Lung (tissue), 11 donors: ENCODE measurements at regions not wholly inside any gene's neighbourhood (a gene's known extent, or its start where the extent isn't known, plus 50 kb on each side); places are given as distances from the start of the nearest gene placed in this dataset.
"Not testable (repeated sequence)": the region's sequence is repeated elsewhere in the genome, so short reads cannot be mapped to it uniquely, and the experiment has no call there.

Experiments
- ATAC-seq: fragments of 200-7000 bp; cut with Tn5 transposase; one replicate; pipeline ENCODE4 v1.9.1; 2020; ENCODE audit warnings: moderate number of reproducible peaks; ENCODE audit not compliant: insufficient read depth, low FRiP score
- DNase-seq, 3 donors: peaks; one replicate each; pipeline ENCODE4 v3.0.0-alpha.2; 2013 to 2017
- H3K27ac ChIP-seq, 2 donors: one replicate each; pipeline ENCODE4 v1.5.1; 2013; ENCODE audit warnings: mild to moderate bottlenecking in 2 of 2, moderate library complexity in 2 of 2, control low read depth in 1 of 2, inconsistent platforms in 1 of 2, low read depth in 1 of 2, low read length in 1 of 2
- H3K27me3 ChIP-seq, 3 donors: one replicate each; pipeline ENCODE4 v1.5.1; 2013; ENCODE audit warnings: low read length in 2 of 3; ENCODE audit not compliant: control insufficient read depth in 3 of 3, insufficient read depth in 3 of 3
- H3K36me3 ChIP-seq, 4 donors: one replicate each; pipeline ENCODE4 v1.5.1; 2013; ENCODE audit warnings: low read length in 4 of 4, mild to moderate bottlenecking in 1 of 4, moderate library complexity in 1 of 4; ENCODE audit not compliant: control insufficient read depth in 4 of 4, insufficient read depth in 4 of 4
- H3K4me1 ChIP-seq, 5 donors: one replicate each; pipeline ENCODE4 v1.5.1; 2013; ENCODE audit warnings: low read length in 5 of 5, mild to moderate bottlenecking in 2 of 5, moderate library complexity in 1 of 5; ENCODE audit not compliant: control insufficient read depth in 5 of 5, insufficient read depth in 5 of 5
- H3K4me3 ChIP-seq: one replicate; pipeline ENCODE4 v1.5.1; 2013; ENCODE audit warnings: mild to moderate bottlenecking, control low read depth, moderate library complexity
- H3K9ac ChIP-seq, 2 donors: one replicate each; pipeline ENCODE4 v1.5.1; 2013; ENCODE audit warnings: low read length in 2 of 2, control low read depth in 1 of 2; ENCODE audit not compliant: insufficient read depth in 1 of 2
- H3K9me3 ChIP-seq, 4 donors: one replicate each; pipeline ENCODE4 v1.5.1; 2013; ENCODE audit warnings: low read length in 3 of 4, mild to moderate bottlenecking in 1 of 4, moderate library complexity in 1 of 4; ENCODE audit not compliant: control insufficient read depth in 4 of 4, insufficient read depth in 3 of 4
- CTCF ChIP-seq: IDR thresholded peaks from 2 replicates; pipeline ENCODE4 v1.5.1; 2012; ENCODE audit warnings: mild to moderate bottlenecking; ENCODE audit errors: control extremely low read depth, extremely low read depth
- WGBS, 2 donors: extraction: QIAGEN DNeasy Blood & Tissue Kit; methylation state at CpG; one replicate each; pipeline ENCODE4 v1.1.7; 2013; 5-methylcytosine and 5-hydroxymethylcytosine counted together
- donor health status: control.
- donor health status: control.
- donor health status: Bipolar disorder and iron deficiency.
- donor health status: healthy.
- donor health status: DM: yes; HTN: yes; CAD: no.

DNA sequence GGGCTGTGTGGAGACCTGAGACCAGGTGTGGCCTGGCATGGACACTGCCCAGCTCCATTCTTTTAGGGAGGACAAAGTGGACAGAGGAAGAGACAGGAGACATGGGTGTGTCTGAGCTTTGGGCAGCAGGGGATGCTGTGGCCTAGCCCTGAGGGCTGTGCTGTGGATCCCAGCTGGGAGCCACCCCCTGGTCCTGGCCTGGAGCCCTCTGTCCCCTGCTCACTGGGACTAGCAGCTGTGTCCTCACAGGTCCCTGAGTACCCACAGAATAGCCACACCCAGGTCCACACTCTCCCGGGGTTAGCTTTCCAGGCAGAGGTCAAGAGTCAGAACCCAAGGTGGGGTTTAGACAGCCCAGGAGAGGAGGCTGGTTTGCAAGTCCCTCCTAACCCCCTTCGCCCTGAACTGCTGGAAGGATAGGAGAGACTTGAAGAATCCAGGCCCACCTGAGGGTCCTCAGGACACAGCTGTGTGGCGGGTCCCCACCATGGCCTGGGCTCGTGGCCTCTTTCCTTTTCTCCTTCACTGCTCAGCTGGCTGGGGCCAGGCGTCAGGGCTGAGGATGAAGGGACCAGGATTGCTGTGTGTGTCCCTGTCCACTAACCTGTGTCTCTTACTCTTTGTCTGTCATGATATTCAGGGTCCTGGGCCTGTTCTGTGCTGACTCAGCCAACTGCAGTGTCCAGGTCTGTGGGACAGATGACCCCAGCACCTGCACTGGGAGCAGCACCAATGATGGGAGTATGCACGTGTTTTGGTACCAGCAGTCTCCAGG lies 78.5 kb upstream of the VPREB1 start:
- Histone ChIP-seq H3K36me3 (no peaks in the 10 kb centered on the region), H3K4me3 (no peak overlapping the region), H3K9ac (no peak overlapping the region), H3K4me1 (no peaks in the 10 kb centered on the region), H3K27me3 (peaks cover 0 to 7% (median 0%) of the 10 kb centered on the region in 3 donors), H3K27ac (no peak overlapping the region), H3K9me3 (peaks cover 0 to 4% (median 0%) of the 10 kb centered on the region in 4 donors)
- DNase-seq (no peak), ATAC-seq (no peak)
- no peak for TF ChIP-seq CTCF
- 57 to 67% methylated on average over 6 of the region's 6 CpGs for WGBS, 2 donors

DNA sequence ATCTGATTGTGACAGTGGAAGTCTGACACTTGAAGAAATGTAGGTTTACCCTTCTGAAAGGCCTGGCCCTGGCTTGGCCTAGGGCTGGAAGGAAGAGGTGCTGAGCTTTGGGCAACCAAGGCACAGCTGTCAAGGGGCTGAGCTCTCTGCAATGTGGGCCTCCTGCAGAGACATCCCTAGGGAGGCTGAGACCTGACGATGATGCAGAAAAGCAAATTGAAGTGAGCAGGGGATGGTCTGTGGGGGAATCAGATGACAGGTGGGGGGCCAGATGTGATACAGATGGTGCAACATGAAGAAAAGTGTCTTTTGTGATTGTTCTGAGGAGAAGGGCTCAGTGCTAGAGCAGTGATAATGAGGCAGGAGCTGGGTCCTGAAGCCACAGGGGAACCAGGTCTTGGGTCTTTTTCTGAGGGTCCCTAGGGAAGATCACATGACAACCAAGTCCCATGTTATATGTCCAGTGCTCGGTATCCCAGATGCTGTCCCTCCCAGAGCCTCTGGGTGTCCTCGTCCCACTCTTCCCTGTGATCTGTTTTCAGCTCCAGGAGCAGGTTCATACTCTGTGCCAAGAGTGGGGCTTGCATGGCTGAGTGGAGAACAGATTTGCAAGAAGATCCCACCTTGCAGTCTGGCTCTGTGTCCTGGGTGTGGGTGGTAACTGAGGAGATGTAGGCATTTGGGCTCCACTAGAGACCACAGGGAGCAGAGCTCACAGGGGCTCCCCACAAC lies 79.9 kb upstream of the VPREB1 start:
- no peak for DNase-seq
- ATAC-seq: no peak
- Histone ChIP-seq H3K27me3 (peaks cover 0 to 7% (median 0%) of the 10 kb centered on the region in 3 donors), H3K4me3 (no peak overlapping the region), H3K36me3 (no peaks in the 10 kb centered on the region), H3K27ac (no peak overlapping the region), H3K4me1 (no peaks in the 10 kb centered on the region), H3K9ac (no peak overlapping the region), H3K9me3 (peaks cover 0 to 4% (median 0%) of the 10 kb centered on the region in 4 donors)
- 43 to 52% methylated on average over 3 of the region's 3 CpGs for WGBS, 2 donors
- no peak for TF ChIP-seq CTCF

GRCh38 chr22:22161924-22162851 lies 82.4 kb upstream of the VPREB1 start:
- Histone ChIP-seq H3K27me3 (peaks cover 0 to 7% (median 0%) of the 10 kb centered on the region in 3 donors), H3K4me1 (no peaks in the 10 kb centered on the region), H3K27ac (no peak overlapping the region), H3K9me3 (peaks cover 0 to 4% (median 0%) of the 10 kb centered on the region in 4 donors), H3K36me3 (no peaks in the 10 kb centered on the region), H3K9ac (no peak overlapping the region), H3K4me3 (no peak overlapping the region)
- DNase-seq (no peak), ATAC-seq (no peak)
- WGBS, 2 donors: 70 to 79% methylated on average over 9 of the region's 9 CpGs
- no peak for TF ChIP-seq CTCF

DNA sequence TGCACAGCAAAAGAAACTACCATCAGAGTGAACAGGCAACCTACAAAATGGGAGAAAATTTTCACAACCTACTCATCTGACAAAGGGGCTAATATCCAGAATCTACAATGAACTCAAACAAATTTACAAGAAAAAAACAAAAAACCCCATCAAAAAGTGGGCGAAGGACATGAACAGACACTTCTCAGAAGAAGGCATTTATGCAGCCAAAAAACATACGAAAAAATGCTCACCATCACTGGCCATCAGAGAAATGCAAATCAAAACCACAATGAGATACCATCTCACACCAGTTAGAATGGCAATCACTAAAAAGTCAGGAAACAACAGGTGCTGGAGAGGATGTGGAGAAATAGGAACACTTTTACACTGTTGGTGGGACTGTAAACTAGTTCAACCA lies 83.8 kb upstream of the VPREB1 start:
- H3K4me3 ChIP-seq, H3K36me3 ChIP-seq, H3K9ac ChIP-seq, H3K27ac ChIP-seq, ATAC-seq, H3K27me3 ChIP-seq, DNase-seq, H3K9me3 ChIP-seq, H3K4me1 ChIP-seq: not testable (repeated sequence)
- 48 to 75% methylated on average over 2 of the region's 2 CpGs for WGBS, 2 donors
